Hepatocyte (in vitro differentiated cells): ENCODE measurements at regions not wholly inside any gene's neighbourhood (a gene's known extent, or its start where the extent isn't known, plus 50 kb on each side); places are given as distances from the start of the nearest gene placed in this dataset.

Experiments
- DNase-seq: peaks from one replicate; pipeline ENCODE4 v3.0.0-alpha.2; 2016; ENCODE audit warnings: low spot score
- H2AFZ ChIP-seq: fragments of 200-600 bp; sonication (generic); 2 replicates; pipeline ENCODE4 v1.6.0; 2016; ENCODE audit warnings: antibody characterized with exemption, mild to moderate bottlenecking
- H3K27ac ChIP-seq: fragments of 200-600 bp; sonication (generic); 2 replicates; pipeline ENCODE4 v1.5.1; 2016; ENCODE audit warnings: mild to moderate bottlenecking
- H3K27me3 ChIP-seq: fragments of 200-600 bp; sonication (generic); 2 replicates; pipeline ENCODE4 v1.6.1; 2016
- H3K36me3 ChIP-seq: fragments of 200-600 bp; sonication (generic); replicated peaks from 2 replicates; pipeline ENCODE4 v1.5.1; 2016; ENCODE audit warnings: low read depth; ENCODE audit not compliant: insufficient read depth
- H3K4me1 ChIP-seq: fragments of 200-600 bp; sonication (generic); 2 replicates; pipeline ENCODE4 v1.5.1; 2016; ENCODE audit warnings: mild to moderate bottlenecking, moderate library complexity; ENCODE audit not compliant: insufficient read depth
- H3K4me2 ChIP-seq: fragments of 200-600 bp; sonication (generic); 2 replicates; pipeline ENCODE4 v1.6.0; 2016
- H3K4me3 ChIP-seq: fragments of 200-600 bp; sonication (generic); 2 replicates; pipeline ENCODE4 v1.5.1; 2016; ENCODE audit warnings: mild to moderate bottlenecking
- H3K79me2 ChIP-seq: fragments of 200-600 bp; sonication (generic); 2 replicates; pipeline ENCODE4 v1.6.0; 2017; ENCODE audit warnings: mild to moderate bottlenecking
- H3K9me2 ChIP-seq: fragments of 200-600 bp; sonication (generic); replicated peaks from 2 replicates; pipeline ENCODE4 v1.6.0; 2017; ENCODE audit warnings: mild to moderate bottlenecking; ENCODE audit not compliant: insufficient read depth
- H3K9me3 ChIP-seq: fragments of 200-600 bp; sonication (generic); 2 replicates; pipeline ENCODE4 v1.5.1; 2016; ENCODE audit warnings: low read depth, mild to moderate bottlenecking
- H4K20me1 ChIP-seq: fragments of 200-600 bp; sonication (generic); 2 replicates; pipeline ENCODE4 v1.6.0; 2016; ENCODE audit warnings: mild to moderate bottlenecking; ENCODE audit not compliant: insufficient read depth, poor library complexity, severe bottlenecking
- EZH2 ChIP-seq: fragments of 200-600 bp; sonication (generic); IDR thresholded peaks from 2 replicates; pipeline ENCODE4 v1.6.1; 2016; ENCODE audit warnings: antibody characterized with exemption, mild to moderate bottlenecking, borderline replicate concordance
- EZH2phosphoT487 ChIP-seq: fragments of 200-600 bp; sonication (generic); IDR thresholded peaks from one replicate; pipeline ENCODE4 v1.6.1; 2018; ENCODE audit warnings: antibody characterized with exemption, mild to moderate bottlenecking, low read depth, moderate library complexity; ENCODE audit not compliant: unreplicated experiment, severe bottlenecking
- WGBS: methylation state at CpG from one replicate; pipeline ENCODE4 v1.1.6; 2016; ENCODE audit warnings: low lambda C conversion rate; ENCODE audit errors: missing lambda C conversion rate; 5-methylcytosine and 5-hydroxymethylcytosine counted together
- TF ChIP-seq, protein P1 (sequence below): fragments of 200-600 bp; sonication (generic); IDR thresholded peaks from 2 replicates; pipeline ENCODE4 v1.5.1; 2016; ENCODE audit warnings: antibody characterized with exemption, mild to moderate bottlenecking; ENCODE audit not compliant: poor library complexity

DNA sequence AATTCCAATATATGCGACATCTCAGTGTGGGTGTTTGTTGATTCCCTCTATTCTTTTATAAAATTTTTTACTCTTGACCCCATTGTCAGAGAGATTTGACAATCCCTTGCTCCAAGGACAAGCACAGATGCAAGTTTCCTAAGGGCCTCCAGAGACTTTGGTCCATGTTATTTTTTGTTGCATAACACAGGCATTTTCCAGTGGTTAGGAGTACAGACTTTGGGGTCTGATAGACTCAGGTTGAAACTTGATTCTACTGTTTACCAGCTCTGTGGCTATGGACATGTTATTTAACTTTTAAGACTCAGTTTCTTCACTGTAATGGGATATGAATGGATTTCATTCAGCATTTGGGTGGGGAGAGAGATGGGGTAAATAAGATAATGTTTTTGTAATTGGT is 361.3 kb downstream of the ENC1 start:
- Histone ChIP-seq H3K79me2 (no peaks in the 10 kb centered on the region), H3K4me2 (no peak overlapping the region), H2AFZ (no peak overlapping the region), H3K9me3 (no peaks in the 10 kb centered on the region), H3K27ac (no peak overlapping the region), H3K27me3 (no peaks in the 10 kb centered on the region), H3K4me3 (no peak overlapping the region), H4K20me1 (no peaks in the 10 kb centered on the region), H3K9me2 (no peaks in the 10 kb centered on the region), H3K4me1 (peaks cover 14% of the 10 kb centered on the region), H3K36me3 (no peaks in the 10 kb centered on the region)
- 95% methylated on average over 1 of the region's 1 CpG for WGBS
- DNase-seq, result no peak
- TF ChIP-seq, protein P1, sequence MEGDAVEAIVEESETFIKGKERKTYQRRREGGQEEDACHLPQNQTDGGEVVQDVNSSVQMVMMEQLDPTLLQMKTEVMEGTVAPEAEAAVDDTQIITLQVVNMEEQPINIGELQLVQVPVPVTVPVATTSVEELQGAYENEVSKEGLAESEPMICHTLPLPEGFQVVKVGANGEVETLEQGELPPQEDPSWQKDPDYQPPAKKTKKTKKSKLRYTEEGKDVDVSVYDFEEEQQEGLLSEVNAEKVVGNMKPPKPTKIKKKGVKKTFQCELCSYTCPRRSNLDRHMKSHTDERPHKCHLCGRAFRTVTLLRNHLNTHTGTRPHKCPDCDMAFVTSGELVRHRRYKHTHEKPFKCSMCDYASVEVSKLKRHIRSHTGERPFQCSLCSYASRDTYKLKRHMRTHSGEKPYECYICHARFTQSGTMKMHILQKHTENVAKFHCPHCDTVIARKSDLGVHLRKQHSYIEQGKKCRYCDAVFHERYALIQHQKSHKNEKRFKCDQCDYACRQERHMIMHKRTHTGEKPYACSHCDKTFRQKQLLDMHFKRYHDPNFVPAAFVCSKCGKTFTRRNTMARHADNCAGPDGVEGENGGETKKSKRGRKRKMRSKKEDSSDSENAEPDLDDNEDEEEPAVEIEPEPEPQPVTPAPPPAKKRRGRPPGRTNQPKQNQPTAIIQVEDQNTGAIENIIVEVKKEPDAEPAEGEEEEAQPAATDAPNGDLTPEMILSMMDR, result no peak
- TF ChIP-seq EZH2phosphoT487 (no peak), EZH2 (no peak)

DNA sequence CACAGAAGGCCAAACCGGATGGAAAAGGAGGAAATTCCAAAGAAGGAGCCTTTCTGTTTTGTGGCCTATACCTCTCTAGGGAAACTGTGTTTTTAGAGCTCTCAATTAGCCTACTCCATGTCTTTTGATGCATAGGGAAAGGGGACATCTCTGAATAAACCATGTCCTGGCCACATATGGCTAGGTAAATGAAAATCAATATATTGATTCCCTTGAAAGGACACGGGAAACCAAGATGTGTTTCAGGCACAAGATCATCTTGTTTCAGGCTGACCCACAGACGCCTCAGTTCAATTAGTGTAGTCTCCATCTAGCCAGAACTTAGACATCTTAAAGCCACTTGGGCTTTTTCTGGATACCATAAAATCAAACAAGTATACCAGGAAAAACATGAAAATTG is 363.1 kb downstream of the ENC1 start:
- WGBS, result 93% methylated on average over 3 of the region's 3 CpGs
- peaks cover 17% of the 10 kb centered on the region for H3K4me1 ChIP-seq
- H2AFZ ChIP-seq, result no peak overlapping the region
- H3K9me3 ChIP-seq, result no peaks in the 10 kb centered on the region
- no peak for TF ChIP-seq EZH2phosphoT487
- H4K20me1 ChIP-seq, result no peaks in the 10 kb centered on the region
- H3K79me2 ChIP-seq, result no peaks in the 10 kb centered on the region
- H3K27me3 ChIP-seq, result no peaks in the 10 kb centered on the region
- no peak overlapping the region for H3K27ac ChIP-seq
- no peak overlapping the region for H3K4me2 ChIP-seq
- no peak overlapping the region for H3K4me3 ChIP-seq
- H3K36me3 ChIP-seq, result no peaks in the 10 kb centered on the region
- DNase-seq, result no peak
- H3K9me2 ChIP-seq, result no peaks in the 10 kb centered on the region

DNA sequence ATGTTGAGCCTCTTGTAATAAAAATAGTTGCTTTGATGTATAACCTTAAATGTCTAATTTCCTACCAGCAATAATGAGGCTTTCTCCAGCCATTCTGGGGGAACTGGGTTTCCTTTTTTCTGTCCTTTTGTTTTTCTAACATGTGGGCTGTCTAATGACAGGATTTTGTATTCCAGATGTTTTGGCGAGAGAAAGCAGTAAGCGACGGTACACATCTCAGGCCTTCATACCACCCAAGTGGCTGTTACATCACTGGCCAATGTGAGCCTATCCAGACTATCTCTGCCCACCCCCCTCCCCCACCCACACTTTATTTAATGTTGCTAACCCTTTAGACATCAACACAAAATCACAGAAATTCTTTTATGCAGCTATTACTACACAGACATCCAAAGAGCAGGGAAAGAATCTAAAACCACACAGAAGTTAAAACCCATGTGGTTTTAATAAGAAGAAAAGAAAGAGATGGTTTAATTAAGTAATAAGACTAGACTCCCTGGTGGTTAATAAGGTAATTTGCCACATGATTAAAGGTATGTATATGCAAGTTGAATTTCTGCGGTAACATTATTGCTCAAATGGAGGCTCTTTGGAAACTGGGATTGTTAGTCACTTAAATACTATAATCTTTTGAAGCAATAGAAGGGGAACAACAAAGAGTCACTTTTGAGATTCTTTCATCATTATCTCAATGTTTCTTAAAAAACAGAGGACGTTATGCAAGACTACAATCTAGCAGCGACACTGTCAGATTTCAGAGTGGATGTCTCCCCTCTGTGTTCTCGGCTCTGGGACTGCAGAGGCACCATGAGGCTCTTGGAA is 365.1 kb downstream of the ENC1 start:
- peak overlapping the region; percentile 57 for H3K27ac ChIP-seq
- no peak overlapping the region for H2AFZ ChIP-seq
- no peaks in the 10 kb centered on the region for H3K27me3 ChIP-seq
- TF ChIP-seq EZH2 (no peak), EZH2phosphoT487 (no peak)
- TF ChIP-seq, protein P1, result no peak
- H3K36me3 ChIP-seq, result no peaks in the 10 kb centered on the region
- H3K4me2 ChIP-seq, result no peak overlapping the region
- no peaks in the 10 kb centered on the region for H4K20me1 ChIP-seq
- 42% methylated on average over 7 of the region's 7 CpGs for WGBS
- H3K79me2 ChIP-seq, result no peaks in the 10 kb centered on the region
- no peaks in the 10 kb centered on the region for H3K9me3 ChIP-seq
- peaks cover 22% of the 10 kb centered on the region for H3K4me1 ChIP-seq
- no peaks in the 10 kb centered on the region for H3K9me2 ChIP-seq
- H3K4me3 ChIP-seq, result no peak overlapping the region
- DNase-seq, result peak; percentile 37

DNA sequence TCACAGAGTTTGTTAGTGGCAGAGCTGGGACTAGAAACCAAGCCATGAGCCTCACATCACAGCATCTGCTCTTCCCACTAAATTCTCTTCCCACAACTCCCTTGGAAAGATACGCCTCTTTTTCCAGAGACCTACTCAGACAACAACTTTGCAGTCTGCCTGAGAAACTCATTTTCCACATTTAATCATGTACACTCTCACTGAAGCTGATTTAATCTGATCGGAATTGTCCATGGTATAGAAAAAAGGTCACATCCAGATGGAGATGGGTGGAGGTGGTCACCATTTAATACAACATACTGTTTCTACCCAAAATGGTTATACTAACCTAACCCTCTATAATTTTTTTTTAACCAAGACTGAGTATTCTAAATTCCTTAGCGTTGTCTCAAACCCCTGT is 366.2 kb downstream of the ENC1 start:
- H4K20me1 ChIP-seq, result no peaks in the 10 kb centered on the region
- no peaks in the 10 kb centered on the region for H3K9me3 ChIP-seq
- no peaks in the 10 kb centered on the region for H3K27me3 ChIP-seq
- TF ChIP-seq, protein P1, result no peak
- TF ChIP-seq EZH2 (no peak), EZH2phosphoT487 (no peak)
- H2AFZ ChIP-seq, result no peak overlapping the region
- no peaks in the 10 kb centered on the region for H3K9me2 ChIP-seq
- WGBS, result 93% methylated on average over 3 of the region's 3 CpGs
- no peaks in the 10 kb centered on the region for H3K36me3 ChIP-seq
- H3K79me2 ChIP-seq, result no peaks in the 10 kb centered on the region
- peaks cover 22% of the 10 kb centered on the region for H3K4me1 ChIP-seq
- no peak overlapping the region for H3K4me3 ChIP-seq
- peak overlapping the region; percentile 57 for H3K27ac ChIP-seq
- H3K4me2 ChIP-seq, result no peak overlapping the region
- no peak for DNase-seq
